Uterus (tissue), 2 donors: ENCODE measurements at regions not wholly inside any gene's neighbourhood (a gene's known extent, or its start where the extent isn't known, plus 50 kb on each side); places are given as distances from the start of the nearest gene placed in this dataset.

Experiments used
- POLR2A ChIP-seq, 2 donors: fragments of 450-650 bp; IDR thresholded peaks; one replicate each; pipeline ENCODE4 v1.6.1; 2016; ENCODE audit warnings: antibody characterized with exemption in 2 of 2, mild to moderate bottlenecking in 1 of 2, moderate library complexity in 1 of 2
- TF ChIP-seq, protein P1 (sequence below), 4 experiments: fragments of 200-600 bp in 2 of 4; fragments of 450-650 bp in 2 of 4; sonication (generic) in 2 of 4; IDR thresholded peaks; one replicate each; pipeline ENCODE4 v1.5.1; 2016 to 2019; ENCODE audit warnings: antibody characterized with exemption in 4 of 4, mild to moderate bottlenecking in 2 of 4, moderate library complexity in 1 of 4

DNA sequence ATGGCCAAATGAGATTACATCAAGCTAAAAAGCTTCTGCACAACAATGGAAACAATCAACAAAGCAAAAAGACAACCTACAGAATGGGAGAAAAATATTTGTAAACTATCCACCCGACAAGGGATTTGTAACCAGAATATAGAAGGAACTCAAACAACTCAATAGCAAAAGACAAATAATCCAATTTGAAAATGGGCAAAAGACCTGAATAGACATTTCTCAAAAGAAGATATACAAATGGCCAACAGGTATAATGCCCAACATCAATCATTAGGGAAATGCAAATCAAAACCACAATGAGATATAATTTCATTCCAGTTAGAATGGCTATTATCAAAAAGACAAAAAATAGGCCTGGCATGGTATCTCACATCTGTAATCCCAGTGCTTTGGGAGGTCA is 140.0 kb downstream of the GLUL start:
- TF ChIP-seq, protein P1, sequence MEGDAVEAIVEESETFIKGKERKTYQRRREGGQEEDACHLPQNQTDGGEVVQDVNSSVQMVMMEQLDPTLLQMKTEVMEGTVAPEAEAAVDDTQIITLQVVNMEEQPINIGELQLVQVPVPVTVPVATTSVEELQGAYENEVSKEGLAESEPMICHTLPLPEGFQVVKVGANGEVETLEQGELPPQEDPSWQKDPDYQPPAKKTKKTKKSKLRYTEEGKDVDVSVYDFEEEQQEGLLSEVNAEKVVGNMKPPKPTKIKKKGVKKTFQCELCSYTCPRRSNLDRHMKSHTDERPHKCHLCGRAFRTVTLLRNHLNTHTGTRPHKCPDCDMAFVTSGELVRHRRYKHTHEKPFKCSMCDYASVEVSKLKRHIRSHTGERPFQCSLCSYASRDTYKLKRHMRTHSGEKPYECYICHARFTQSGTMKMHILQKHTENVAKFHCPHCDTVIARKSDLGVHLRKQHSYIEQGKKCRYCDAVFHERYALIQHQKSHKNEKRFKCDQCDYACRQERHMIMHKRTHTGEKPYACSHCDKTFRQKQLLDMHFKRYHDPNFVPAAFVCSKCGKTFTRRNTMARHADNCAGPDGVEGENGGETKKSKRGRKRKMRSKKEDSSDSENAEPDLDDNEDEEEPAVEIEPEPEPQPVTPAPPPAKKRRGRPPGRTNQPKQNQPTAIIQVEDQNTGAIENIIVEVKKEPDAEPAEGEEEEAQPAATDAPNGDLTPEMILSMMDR (IDR thresholded peaks at IDR 0.05) = no peak
- no peak for TF ChIP-seq POLR2A (IDR thresholded peaks at IDR 0.05)
